Right hindlimb (tissue), 1 donor: ENCODE measurements at regions not wholly inside any gene's neighbourhood (a gene's known extent, or its start where the extent isn't known, plus 50 kb on each side); places are given as distances from the start of the nearest gene placed in this dataset.

ENCODE experiments used
- DNase-seq: peaks from one replicate; pipeline ENCODE4 v3.0.0-alpha.2; 2018

DNA sequence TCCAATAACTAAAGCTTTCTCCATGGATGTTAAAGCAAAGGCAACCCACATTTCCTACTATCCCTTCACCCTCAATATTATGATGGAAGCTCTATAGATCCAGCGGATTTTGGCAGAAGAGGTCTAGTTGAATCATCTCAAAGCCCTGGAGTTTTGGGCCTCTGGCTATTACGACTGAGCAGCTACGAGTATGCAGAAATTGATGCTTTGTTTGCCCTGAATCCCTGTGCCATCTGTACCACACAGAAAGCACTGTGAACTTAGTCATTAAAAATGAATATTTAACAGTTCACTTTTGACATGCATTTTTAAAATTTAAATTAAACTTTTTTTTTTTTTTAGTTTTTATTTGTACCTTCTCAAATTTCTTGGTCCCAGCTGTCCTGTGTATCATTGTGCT lies 705.4 kb upstream of the PTBP2 start:
- no peak for DNase-seq

DNA sequence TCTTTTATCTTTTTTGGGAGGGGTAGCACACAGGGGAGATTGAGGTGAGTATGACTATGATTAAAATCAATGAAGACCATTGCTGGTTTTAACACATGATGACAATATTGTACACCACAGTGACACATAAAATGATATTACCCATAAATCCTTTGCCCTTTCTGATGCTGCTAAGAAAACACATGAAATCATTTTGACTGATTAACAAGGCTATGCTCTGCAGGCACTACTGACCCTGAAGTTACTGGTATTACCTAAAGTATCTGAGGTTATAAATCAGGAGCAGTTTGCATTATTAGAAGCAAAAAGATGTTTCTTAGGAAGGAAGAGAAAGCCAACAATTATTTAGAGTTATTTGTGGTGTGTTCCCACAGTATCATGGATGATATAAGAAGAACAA lies 701.2 kb upstream of the PTBP2 start:
- no peak for DNase-seq

DNA sequence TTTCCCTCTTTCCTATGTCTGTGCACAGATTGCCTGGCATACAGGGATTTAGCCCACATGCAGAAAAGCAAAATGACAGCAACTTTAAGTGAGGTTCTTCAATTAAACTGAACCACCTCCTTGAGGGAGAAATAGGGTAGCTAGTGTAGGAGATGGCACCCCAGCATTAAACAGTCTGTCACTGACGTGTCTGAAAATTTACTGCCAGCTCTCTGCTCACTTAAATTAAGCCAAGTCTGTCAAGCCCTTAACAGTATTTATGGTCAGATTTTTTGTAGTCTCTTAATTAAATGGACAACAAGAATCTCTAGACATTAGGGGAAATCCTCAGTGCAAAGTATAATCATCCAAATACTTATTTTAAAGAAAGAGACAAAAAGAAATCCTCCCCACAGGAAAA lies 696.5 kb upstream of the PTBP2 start:
- DNase-seq: no peak

DNA sequence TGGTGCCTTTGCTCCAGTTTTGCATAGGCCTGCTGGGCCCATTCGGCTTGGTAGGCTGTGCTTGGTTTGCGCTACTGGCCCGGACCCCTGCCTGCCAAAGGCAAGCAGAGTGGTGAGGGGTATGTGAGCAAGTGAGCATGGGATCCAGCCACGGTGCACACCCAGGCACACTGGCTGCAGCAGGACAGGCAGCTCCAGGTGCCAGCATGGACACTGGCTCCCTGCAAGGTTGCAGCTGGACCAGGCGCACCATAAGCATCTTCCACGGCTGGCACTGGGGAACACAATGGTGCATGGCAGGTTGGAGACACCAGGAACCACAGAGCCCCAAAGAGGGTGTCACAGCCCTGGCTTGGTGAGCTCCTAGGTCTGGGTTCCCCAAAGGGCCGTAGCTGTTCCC lies 693.5 kb upstream of the PTBP2 start:
- no peak for DNase-seq

DNA sequence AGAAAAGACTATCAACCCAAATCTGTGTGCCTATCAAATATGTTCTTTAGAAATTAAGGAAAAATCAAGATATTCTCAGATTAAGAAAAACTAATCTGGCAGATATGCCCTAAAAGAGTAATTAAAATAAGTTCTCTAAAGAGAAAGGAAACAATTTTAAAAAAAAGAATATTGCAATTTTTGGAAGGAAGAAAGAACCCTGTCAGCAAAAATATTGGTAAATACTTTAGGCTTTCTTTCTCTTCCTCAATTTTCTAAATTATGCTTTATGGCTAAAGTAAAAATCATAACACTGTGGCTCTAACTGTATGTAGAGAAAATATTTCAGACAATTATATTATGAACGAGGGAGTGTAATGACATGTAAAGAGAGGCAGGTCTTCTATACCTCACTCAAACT lies 691.3 kb upstream of the PTBP2 start:
- no peak for DNase-seq

DNA sequence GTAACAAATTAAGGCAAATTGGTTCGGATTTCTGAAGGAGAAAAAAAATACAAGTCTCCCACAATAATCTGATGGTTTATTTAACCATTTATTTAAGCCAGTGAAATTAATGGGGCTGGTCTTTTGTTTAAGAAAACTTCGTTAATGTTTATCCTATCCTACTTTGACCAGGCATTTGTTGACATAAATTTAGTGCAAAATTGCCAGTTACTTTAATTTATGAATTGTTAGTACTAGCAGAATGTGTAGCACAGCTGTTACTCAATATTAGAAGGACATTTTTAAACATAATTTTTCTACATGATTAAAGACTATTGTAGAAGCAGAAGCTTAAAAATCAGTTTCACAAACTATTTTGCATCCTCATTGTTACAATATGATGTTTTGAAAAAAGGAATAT lies 687.6 kb upstream of the PTBP2 start:
- DNase-seq: no peak

DNA sequence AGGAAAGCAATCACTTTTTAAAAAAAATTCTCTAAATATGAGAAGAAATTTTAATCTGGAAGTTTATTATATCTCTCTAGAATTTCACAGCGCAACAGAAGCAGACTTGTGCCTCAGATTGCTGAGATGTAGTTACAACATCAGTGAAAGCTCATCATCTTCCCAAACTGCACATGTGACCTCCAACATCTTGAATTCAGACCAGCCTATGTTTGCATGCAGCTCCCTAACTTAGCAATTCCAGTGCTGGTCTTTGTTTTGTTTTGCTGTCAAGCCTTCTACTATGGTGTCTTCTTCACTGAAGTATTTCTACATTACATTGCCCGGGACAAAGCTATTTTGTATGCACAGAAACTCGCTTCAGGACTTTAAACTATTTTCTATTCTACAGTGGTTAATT lies 684.8 kb upstream of the PTBP2 start:
- DNase-seq: no peak

DNA sequence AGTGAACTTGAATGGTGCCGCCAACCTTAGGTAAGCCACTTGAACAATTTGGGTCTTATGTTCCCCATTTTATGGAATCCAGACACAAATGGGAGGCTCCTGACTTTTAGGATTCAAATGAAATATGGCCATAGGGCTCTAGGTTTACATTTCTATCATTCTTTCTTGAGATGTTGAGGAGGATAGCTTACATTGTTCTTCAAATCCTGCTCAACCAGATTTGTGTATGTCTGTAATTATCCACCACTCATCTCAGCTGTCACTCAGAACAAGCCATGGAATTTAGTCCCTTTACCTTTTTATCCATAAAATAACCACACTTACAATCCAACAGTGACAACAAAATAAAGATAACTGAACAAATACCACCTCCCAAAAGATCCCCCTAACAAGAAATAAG lies 682.9 kb upstream of the PTBP2 start:
- no peak for DNase-seq

DNA sequence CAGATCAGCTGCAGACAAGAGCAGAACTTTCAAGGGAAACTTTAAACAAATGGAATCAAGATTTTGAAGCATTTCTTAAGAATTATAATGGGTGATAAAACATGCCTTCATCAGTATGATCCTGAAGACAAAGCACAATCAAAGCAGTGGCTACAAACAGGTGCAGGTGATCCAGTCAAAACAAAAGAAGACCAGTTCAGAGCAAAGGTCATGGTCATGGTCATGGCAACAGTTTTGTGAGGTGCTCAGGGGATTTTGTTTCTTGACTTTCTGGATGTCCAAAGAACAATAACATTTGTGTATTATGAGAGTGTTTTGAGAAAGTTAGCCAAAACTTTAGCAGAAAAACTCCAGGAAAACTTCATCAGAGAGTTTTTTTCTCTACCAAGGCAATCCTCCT lies 681.7 kb upstream of the PTBP2 start:
- no peak for DNase-seq

DNA sequence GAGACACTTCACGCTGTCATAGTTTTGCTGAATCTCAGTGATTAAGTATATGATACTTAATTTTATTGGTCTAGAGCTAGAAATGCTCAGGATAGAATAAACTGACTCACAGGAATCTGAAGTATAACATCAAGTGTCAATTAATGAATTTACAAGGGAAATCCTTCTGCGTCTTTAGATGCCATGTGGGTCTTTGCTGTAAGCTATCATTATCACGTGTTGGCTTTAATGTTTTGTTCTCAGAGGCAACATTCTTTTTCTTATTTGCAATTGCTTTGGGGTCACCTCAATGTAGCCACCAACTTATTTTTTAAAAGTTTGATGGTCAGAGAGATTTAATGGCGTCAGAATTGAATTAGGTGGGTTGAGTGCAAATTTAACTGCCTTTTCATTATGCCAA lies 680.1 kb upstream of the PTBP2 start:
- DNase-seq: no peak

DNA sequence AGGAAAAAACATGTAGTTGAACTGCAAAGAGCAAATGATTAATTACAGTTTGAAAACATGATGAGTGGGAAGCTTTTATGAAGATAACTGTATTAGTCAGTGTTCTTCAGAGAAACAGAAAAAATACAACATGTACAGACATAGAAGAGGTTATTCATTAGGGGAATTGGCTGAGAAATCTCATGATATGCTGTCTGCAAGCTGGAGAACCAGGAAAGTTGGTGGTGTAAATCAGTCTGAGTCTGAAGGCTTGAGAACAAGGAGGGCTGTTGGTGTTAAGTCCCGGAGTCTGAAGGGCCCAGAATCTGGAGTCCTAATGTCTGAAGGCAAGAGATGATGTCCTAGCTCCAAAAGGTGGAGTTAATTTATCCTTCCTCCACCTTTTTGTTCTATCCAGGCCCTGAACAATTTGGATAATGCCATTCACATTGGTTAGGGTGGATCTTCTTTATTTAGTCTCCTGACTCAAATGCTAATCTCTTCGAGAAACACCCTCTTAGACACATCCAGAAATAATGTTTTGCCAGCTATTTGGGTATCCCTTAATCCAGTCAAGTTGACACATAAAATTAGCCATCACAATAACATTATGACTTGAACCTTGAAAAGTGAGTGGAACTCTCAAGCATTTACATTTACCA lies 672.9 kb upstream of the PTBP2 start:
- no peak for DNase-seq

DNA sequence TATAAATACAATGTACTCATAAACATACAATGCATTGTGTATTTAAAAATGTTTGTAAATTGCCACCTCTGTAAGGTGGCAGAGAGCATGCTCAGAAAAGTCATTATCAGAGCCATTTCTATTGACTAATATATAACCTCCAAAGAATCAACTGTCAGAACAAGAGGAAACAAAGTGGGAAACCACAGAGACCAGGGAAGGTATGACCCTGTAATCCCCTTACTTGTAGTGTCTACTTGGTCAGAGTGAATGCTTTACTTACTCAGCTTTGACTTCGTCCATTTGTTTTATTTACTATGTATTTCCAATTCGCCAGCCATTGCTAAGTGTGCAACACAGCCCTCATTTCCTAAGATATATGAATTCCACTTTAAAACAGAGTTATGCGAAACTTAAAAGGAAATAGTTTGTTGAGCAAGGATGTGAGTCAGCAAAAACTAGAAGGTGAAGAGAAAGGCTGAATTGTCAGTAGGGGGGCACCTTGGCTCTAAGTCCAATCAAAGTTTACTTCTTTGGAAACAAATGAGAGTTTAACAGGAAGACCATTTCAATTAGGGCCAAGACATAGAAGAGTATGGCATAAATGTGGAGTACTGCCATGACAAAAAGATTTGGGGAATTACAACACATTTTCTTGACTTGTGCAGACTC lies 671.7 kb upstream of the PTBP2 start:
- no peak for DNase-seq

DNA sequence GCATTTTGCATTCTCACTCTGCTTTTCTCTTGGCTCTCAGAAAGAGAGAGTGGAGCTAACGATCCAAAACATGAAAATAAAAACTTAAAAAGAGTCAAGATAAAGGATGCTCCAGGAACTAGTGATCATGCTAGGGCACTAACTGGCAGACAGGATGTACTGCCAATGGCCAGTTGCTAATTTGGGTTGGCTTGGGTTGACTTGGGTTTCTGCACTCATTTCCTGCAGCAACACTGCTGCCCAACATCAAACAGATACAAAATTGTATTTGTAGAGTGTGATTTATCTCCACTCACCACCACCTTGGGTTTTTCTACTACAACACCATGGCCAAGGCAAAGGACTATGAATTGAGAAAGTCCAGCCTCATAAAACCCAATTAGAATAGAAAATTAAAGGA lies 662.3 kb upstream of the PTBP2 start:
- no peak for DNase-seq

DNA sequence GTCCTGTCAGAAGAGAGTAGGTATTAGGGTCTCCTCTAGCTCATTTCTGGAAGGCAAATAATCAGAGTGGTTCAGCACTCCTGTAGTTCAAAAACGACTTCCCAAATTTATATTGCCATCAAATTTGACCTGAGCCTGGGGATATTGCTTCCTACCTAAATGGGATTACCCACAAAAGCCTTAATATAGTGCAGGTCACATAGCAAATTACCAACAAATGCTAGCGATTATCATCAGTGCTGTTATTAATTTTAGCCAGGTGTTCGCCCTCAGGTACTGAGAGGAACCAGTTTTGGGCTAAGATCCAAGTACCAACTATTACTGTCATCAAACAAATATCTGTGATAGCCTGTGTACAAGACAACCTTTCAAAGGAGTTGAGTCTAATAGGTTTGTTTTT lies 661.8 kb upstream of the PTBP2 start:
- no peak for DNase-seq

DNA sequence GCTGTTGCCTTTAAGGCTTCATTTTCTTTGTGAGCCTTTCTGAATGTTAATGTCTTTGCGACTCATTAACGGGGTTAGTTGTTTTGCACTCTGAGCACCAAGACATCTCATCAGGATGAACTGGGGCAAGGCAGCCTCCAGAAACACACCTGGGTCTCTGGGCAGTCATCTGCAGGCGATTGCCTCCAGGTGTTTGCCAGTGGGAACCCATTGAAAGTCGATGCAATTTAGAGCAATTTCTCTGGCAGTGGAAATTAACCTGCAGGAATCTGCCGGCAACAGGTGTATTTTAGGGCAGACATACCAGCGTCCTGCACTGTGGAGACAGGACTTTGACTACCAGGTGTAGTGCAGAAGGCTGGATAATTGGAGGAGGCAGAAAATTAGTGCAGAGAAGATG lies 661.0 kb upstream of the PTBP2 start:
- no peak for DNase-seq

DNA sequence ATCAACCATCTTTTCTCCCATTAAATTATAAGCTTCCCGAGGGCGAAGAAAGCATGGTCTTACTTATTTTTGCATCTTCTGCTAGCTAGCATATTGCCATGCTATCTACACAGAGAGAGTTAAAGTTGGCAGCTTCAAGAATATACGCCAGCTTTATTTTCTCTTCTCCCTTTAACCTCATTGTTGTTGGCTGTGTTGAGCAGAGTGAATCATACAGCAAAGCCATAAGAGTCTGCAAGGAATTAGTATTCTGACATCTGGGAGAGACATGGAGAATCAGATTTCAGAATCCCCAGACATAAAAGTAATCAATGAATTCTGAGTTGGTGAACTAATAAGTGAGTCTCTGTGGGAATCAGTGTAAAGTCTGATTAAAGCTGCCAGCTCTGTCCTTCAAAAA lies 649.6 kb upstream of the PTBP2 start:
- no peak for DNase-seq

DNA sequence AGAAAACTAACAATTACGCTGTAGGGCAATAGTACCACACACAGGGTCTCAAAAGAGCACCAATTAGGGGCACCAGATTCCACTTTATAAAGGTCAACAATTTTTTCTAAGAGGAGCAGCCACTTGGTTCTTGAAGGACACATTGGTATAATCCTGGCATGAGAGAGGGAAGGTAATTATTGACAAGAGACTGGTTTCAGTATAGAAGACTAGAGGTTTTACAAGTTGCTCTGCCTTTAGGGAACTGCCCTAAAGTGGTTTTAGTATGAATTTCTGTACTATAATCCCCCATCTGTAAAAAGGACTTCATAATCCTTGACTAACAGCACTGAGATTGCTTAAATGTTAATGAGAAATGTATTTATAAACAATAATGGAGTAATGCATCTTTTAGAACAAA lies 648.5 kb upstream of the PTBP2 start:
- no peak for DNase-seq

DNA sequence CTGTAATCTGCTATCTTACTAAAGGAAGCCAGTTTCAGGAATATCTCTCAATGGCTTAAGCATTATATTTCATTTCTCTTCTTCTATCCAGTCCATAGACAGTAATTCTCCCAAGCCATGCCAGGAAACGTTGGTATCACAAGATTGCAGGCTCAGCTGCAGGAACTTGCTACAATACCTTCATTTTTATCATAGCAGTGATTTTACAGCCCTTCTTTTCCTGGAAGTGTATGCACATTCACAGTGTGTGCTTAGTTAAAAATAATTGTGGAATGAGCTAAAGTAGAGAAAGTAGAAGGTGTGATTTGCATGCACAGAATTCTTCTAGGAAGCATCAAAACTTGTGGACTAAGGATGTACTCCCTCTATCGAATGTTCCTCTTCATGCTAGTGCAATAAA lies 647.2 kb upstream of the PTBP2 start:
- no peak for DNase-seq

DNA sequence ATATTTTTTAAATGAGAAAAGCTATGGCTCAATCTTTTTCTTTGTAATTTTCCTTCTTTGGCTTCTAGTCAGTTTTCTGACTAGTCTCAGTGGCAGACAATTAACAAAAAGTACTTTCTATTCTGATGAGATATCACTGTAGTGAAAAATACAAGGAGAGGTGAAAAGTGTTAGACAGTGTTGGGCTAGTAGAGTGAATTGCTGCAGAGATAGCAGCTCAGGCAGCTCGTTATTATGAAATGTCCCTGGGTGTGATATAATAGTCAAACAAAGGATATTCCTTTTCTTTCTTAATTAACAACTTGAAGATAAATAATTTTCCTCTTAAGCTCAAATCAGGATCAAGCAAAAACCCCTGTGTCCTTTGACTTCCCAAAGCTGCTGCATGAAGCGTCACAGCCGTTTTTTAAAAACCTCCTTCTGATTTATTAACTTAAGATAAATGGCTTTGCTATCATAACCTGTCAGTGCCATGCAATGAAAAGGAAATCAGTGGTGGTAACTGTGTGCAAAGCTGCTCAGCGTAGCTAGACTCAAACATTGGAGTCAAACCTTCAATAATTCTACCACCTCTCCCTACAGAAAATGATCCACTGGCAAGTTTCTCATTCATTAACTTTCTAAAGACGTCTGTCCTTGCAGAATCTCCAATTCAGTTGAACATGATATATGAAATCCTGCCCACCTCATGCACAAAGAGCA lies 646.6 kb upstream of the PTBP2 start:
- DNase-seq: no peak

DNA sequence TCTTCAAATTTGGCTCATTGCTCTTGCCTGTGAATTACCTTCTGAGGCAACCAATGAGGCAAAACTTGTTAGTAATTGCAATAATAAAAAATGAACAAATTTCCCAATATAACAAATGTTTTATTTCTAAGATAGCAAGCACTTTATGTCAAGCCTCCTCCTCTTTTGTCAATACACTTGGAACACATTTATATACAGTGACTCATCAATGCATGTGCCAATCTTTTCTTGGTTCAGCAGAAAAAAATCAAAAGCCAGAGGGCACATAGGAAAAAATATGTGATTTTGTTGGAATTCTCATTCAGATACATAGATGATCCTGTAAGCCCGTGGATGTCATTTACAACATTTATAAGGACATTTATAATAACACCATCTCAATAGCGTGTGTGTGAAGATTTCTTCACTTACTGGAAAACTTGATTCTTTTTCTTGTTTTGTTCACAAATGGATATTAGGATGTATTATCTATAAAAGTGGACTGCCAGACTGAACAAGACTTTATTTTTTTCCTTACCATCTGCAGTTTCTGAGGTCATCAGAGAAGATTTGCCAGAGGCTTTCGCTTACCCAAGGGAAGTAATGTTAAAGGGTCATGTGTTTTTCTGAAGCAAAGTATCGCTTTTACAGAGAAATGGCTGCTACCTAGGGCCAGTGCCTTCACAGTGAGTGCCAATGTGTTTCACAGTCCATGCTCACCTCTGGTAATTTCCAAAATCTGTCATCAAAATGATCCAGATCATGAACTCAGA lies 645.7 kb upstream of the PTBP2 start:
- DNase-seq: no peak

DNA sequence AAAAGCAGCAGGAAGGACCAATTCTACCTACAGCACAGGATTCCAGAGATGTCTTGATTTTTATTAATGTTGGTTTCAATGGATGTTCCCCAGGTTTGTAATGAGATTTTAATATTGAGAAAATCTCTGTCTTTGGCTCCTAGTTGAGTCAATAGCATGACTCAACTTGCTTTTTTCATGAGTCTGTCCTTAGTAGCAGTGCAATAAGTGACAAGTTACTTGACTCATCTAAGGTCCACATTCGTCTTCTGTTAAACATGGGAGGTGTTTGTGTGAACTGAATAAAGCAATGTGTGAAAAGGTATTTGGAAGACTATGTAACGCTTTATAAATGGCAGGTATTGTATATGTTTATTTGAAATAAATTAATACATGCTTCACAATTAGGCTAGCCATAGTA lies 645.0 kb upstream of the PTBP2 start:
- DNase-seq: no peak

DNA sequence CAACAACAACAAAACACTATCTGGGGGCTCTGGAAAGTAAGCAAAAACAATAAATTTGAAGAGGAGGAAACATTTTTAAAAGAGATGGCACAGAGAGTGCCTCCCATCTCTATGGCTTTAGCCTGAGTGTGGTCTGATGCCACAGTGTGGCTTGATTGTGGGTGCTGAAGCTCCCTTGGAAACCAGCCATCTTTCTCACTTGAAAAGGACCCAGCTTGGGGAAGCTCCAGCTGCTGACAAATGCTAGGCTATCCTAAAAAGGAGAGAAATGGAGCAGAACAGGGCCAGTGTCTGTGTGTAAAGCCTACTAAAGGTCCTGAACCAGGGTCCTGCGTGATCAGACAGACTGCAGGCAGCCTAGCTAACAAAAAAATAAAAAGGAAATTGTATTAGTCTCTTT lies 642.0 kb upstream of the PTBP2 start:
- DNase-seq: no peak

DNA sequence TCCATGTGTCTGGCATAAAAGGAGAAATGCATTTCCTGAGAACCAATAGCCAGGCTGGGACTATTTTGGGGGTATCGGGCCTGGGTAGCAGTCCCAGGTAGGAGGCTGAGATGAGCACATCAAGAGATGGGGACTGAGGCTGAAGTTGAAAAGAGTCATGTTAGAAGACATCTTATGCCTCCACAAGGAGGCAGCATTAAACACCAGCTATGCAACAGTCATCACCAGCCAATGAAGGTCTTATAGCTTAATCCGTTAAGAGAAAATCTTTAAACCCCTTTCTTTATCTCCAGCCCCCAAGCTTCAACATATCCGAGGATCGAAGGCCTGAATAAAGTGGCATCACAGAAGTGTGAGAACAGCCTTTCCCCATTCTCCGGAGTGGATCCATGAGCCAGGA lies 640.7 kb upstream of the PTBP2 start:
- DNase-seq: no peak

DNA sequence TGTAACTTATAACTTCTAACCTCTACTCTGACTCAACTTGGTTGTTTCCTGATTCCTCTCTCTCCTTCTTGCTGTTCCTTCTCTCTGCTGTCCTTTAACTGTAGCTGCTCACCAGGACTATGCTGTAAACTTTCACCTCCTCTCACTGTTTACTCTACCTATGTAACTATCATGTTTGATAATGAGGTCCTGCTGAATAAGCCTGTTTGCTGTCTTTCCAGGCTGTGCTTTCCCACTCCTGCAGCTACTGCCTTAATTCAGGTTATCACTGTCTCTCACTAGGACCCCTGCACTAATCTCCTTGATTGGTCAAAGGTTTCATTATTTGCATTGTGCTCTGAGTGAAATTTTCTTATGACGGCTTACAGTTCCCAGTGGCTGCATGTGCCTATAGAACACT lies 633.9 kb upstream of the PTBP2 start:
- no peak for DNase-seq
